ENCODE measurements at regions not wholly inside any gene's neighbourhood (a gene's known extent, or its start where the extent isn't known, plus 50 kb on each side); places are given as distances from the start of the nearest gene placed in this dataset.
"Not testable (repeated sequence)": the region's sequence is repeated elsewhere in the genome, so short reads cannot be mapped to it uniquely, and the experiment has no call there.

DNA sequence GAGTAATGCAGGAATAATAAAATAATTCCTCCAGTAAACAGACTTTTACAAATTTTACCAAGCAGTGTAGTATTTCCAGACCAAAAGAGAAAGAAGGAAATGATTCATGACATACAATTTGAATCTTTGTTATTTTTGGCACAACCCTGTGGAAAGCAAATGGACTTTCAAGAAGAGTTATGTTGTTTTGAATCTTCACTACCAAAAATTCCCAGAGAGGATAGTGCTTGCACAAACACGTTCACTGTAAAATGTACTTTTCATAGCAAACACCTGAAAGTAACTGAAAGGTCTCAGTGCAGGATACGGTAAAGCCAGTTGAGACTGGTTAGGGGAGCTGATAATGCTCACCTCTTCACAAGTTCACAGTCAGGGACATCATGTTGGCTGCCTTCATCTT is 107.1 kb downstream of the USP22 start:
- no peak for DNase-seq (ENCODE audit: low read depth in 2 of 3, low spot score in 2 of 3)

- no peak for DNase-seq (ENCODE audit: low read depth in 2 of 3, low spot score in 2 of 3)
Observed at GRCh38 chr17:20938244-20938643, 104.6 kb downstream of the USP22 start.

DNA sequence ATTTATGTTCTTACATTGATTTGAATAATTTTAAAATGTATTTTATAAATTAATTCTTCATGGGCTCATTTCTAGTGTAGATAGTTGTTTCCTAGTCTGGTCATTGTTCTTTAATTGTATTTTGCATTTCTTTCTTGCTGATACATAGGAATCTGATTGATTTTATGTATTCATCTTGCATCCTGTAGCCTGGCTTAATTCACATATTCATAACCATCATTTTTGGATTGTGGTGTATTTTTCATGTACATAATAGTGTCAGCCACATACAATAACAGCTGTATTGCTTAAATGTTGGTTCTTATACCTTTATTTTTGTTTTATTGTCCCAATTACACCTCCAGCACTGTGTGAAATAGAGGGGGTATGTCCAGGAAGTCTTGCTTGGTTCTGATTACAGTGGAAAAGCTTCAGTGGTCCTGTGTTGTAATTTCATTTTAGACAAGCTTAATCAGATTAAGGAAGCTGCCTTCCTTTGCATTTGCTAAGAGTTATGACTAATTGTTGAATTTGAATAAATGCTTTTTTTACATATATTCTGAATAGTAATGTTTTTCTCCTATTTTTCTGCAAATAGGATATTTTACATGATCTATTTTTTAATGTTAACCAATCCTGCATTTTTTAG is 103.7 kb downstream of the USP22 start:
- no peak for DNase-seq (ENCODE audit: low read depth in 2 of 3, low spot score in 2 of 3)

- DNase-seq (ENCODE audit: low read depth in 2 of 3, low spot score in 2 of 3): no peak
Observed at GRCh38 chr17:20941872-20942271, 100.9 kb downstream of the USP22 start.

DNA sequence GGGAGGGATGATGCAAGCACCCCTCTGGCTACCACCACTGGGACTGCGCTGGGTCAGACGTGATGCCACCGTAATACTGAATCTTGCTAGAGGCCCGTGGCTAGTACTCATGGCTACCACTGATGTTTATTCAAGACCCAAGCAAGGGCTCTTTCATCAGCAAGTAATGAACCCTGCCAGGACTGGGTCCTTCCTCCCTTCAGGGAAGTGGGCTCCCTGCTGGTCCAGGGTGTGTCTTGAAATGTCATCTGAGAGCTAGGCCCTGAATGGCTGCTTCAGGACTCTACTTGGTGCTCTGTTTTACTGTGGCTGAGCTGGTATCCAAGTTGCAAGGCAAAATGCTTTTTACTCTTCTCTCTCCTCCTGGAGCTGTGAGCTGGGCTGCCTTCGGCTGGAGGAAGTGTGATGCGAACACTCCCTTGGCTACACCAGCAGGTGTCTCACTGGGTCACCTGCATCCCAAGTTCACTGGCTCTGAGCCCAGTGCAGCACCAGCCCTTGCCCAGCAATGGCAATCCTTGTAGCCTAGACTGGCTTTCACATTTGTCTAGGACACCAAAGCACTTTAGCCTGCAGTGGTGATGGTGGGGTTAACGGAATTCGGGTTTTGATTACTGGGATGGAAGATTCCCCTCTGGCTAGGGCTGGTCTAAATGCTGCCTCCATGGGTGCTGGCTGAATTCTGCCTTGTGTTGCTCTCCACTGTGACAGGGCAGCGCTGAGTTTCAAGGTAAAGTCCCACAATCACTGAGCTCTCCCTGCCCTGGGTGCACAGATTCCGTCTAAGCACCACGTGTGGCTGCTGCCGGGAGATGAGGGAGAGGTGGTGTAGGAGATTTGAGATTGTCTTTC is 98.6 kb downstream of the USP22 start:
- DNase-seq (ENCODE audit: low read depth in 2 of 3, low spot score in 2 of 3): no peak

GRCh38 chr17:20947708-20948107 is 95.1 kb downstream of the USP22 start:
- DNase-seq (ENCODE audit: low read depth in 2 of 3, low spot score in 2 of 3): not testable (repeated sequence)

- DNase-seq (ENCODE audit: low read depth in 2 of 3, low spot score in 2 of 3): no peak
Observed at GRCh38 chr17:20948984-20949777, 93.6 kb downstream of the USP22 start.
